NCI-H526 treated with DMSO at 0.1 percent for 48 hours (cell line): ENCODE measurements at regions not wholly inside any gene's neighbourhood (a gene's known extent, or its start where the extent isn't known, plus 50 kb on each side); places are given as distances from the start of the nearest gene placed in this dataset.

Experiments used
- DNase-seq: peaks from one replicate; lab custom pipeline; 2025; lab: John Stamatoyannopoulos, UW

DNA sequence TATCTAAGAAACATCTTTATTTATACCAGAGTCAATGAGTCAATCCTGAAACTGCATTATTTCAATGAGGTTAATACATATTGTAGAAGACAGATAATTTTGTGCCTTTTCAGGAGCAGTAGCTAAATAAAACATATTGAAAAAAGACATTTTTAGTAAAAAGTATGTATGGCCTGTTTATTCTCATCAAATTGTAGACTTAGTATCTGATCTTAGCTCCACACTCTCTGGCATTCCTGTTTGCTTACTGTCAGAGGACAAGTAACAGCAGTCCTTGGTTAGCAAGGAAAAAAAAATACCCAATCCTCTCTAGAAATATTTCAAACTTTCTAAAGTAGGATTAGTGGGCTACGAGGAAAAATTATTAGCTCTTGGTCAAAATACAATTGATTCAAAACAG, 50.5 kb upstream of the GUCY1A1 start:
- no peak for DNase-seq

DNA sequence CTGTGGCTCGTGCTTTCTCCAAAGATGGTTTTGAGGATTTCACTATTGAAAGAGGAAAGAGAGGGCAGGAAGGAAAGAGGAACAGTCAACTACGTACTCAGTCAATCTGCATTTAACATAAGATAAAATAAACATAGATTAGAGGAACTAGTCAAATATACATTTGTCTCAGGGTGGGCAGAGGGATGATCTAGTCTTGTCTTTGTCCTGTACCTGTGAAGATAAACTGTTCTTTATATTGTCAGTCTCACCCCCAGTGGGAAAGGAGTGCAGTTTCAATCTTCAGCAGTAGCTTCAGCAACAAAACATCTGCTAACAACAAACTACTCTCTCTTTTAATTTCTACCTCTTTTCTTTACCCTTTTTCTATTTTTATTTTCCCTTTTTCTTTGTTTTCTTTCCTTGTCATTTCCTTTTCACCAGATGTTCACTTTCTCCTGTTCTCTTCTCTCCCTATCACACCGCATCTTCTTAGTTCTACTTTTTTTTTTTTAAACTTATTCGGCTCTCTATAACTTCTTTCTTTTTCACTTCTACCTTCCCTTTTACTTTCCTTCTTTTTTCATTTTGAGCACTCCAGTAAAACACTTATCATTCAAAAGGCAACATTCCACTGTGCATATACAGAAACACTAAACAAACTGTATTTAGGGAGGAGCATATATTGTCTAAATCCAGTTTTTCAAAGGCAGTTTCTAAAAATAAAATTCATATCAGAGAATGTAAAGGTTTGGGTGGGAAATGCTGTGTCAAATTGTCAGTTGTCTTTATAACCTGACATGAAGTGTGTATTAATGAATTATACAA, 51.4 kb upstream of the GUCY1A1 start:
- DNase-seq = no peak

DNA sequence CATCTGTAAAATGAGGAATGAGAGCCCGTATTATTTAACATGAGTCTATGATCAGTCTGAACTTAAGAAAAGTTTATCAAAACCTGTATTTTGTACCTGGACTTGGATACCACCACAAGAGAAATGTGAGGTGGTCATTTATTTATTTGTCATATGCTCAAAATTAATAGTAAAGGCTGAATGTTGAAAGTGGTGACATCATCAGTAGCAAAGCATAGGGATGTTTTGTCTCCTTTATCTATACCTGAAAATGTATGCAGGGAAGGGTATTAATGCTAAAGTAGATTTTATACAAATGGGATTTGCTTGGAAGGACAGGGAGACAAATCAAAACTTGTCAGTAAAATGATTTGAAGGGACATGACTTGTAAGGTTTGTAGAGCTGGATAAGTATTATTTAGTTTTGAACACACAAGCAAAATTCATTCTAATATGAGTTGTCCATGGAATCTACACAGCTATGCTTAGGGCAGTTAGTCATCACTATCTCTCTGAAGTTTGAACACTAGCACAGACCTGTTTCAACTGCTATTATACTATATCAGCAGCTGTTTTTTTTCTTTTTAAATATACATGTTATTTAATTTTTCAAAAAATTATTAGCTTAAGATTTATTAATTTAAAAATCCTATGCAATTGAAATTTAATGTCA, 52.4 kb upstream of the GUCY1A1 start:
- no peak for DNase-seq

DNA sequence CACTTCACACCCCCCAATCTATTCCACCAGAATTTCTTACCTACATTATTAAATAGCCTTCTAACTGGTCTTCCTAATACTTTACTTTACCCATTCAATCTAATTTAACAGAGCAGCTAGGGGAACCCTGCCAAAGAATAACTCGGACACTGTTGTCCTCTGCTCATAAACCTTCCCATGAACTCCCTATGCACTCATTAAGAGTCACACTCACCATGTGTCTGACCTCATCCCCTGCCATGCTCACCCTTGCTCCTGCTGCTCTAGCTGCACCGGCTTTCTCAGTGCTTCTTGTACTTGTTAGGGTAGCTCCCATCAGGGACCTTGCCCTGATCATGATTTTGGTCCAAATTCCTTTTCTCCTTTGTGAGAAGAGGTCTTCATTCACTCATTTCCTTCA, 54.6 kb upstream of the GUCY1A1 start:
- no peak for DNase-seq

DNA sequence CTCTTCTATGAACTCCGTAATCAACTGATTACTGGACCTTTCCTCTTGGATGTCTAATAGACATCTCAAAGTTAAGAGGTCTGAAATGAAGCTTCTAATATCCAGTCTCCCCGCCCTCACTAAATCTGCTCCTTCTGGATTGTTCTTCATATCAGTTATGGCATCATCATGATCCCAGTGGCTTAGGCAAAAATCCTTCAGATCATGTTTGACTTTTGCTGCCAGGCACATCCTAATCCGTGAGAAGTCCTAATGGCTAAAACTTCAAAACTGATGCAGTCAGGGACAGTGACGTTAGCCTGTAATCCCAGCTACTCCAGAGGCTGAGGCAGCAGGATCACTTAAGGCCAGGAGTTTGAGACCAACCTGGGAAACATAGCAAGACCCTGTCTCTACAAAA, 55.1 kb upstream of the GUCY1A1 start:
- no peak for DNase-seq

DNA sequence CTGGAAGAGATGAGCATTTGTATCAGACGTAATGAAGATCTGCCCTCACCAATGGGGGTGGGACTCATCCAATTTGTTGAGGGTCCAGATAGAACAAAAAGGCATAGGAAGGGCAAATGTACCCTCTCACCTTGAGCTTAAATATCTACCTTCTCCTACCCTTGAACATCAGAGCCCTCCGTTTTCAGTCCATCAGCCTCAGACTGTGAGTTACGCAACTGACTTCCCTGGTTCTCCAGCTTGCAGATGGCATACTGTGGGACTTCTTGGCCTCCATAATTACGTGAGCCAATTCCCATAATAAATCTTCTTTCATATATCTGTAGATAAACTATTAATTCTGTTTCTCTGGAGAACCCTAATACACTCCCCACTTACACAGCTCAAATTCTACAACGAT, 56.5 kb upstream of the GUCY1A1 start:
- no peak for DNase-seq

DNA sequence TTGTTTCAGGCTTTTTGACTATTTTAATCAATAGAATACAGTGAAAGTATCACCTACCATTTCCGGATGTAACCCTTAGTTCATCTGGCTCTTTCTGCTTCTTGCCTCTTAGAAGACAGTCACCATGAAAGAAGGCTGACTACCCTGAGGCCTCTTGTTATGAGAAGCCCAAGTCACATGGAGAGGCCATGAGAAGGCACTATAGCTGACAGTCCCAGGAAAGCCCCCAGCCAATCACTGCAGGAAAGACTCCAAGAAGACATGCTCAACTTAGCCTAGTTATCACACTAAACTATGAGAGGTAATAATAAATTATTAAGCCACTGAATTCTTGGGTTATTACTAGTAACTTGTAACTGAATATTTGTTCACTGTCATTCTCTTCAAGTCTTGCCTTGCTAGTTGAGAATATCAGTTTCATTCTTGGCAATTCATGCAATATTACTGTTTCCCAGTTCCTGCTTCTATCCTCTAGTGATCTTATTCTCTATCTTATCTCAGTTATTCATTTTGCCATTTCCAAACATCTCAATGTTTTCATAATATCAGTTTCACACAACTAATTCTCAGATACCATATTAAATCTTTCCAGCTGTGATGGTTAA, 57.1 kb upstream of the GUCY1A1 start:
- DNase-seq = no peak

DNA sequence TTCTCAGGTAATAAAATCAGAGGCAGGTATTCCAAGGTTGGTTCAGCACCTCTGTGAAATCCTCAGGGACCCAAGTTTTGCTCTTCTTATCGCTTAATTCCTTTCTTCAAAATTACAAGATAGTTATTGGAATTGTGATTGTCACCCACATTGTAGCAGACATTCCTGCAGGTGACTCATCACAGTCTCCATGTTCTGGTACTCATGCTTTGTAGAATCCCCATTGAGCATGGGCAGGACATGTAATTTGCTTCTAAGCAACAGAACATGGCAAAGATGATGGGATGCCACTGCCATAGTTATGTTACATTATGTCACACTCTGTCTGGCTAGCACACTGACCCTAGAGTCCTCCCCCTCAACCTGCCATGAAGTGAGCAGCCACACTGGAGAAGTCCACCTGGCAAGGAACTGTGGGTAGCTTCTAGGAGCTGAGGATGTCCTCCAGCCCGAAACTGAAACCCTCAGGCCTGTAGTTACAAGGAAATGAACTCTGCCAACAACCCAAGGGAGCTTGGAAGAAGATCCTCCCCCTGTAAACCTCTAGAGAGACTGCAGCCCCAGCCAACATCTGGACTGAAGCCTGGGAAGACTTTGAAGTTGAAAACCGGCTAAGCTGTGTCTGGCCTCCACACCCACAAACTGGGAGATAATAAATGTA, 58.3 kb upstream of the GUCY1A1 start:
- no peak for DNase-seq

DNA sequence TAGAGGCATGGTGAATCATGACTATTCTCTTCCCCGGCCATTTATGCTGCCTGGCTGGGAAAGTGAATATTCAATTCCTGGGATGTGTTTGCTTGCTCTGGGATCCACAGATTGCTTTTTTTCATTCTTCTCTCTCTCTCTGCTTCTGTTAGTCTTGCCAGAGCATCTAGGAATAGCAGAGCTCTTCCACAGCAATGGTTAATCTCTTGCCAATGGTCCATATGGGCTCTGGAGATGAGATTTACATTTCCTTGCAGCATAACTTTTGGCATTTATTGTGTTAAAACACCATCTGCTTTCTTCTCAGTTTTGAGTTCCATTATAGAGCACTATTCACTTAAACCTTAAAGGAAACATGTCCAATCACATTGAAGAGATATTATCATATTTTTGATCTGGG, 59.2 kb upstream of the GUCY1A1 start:
- DNase-seq = no peak

DNA sequence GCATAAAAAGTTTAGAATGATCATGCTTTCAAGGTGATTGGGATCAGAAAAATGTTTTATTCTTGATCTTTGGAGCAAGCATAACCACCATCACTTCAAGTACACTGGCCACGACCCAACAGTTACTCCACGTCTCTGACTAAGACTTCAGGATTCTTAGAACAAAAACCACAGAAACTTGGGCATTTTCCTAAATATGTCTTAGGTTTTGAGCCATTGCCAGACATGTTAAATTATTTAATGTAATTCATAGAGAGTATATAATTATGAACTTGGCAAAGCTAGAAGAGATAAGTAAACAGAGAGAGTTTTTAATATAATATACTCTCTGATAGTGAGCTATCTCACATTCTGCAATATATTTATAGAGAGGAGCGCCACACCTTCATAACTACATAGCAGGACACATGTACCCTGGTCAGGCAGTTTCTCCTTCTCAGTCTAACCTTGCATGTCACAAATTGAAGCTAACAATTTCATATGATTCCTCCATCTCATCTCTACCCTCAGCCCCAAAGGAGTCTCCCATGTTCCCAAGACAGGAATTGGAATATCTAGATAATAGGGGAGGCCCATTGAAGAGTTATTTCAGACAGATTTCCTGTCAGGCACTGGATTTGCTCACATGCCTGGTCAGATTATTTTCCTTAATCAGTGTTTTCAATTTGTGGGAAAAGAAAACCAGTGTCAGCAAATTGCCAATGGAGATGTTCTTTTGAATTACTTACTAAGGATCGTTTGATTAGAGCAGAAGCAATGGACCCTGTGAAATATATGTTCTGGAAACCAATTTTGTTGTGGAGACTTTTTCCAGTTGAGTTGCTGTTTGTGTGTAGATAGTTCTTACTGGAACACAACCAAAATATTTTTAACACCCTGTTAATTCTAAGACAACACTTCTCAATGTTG, 61.7 kb upstream of the GUCY1A1 start:
- no peak for DNase-seq

DNA sequence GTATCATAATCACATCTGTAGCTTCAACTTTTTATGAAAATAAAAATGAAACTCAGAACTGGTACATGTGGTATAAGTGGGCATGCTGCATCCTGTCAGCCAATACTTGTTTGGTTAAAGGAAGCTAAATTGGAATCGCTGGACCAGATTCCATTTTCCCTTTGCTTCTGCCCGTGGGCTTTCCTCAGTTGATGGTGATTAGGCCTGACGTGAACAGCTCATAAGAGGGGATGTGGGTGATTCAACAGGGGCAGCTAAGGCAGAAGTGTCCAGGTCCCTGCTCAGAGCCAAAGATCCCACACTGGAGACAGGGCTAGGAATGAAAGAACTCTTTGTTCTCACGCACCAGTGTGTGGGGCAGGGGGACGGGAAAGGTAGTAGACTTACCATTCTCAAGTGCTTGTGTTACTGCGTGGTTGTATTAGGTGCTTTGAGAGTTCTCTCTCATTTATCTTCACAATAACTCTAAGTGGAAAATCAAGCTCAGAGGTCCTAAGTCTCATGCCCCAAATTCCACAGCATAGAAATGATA, 63.2 kb upstream of the GUCY1A1 start:
- no peak for DNase-seq

DNA sequence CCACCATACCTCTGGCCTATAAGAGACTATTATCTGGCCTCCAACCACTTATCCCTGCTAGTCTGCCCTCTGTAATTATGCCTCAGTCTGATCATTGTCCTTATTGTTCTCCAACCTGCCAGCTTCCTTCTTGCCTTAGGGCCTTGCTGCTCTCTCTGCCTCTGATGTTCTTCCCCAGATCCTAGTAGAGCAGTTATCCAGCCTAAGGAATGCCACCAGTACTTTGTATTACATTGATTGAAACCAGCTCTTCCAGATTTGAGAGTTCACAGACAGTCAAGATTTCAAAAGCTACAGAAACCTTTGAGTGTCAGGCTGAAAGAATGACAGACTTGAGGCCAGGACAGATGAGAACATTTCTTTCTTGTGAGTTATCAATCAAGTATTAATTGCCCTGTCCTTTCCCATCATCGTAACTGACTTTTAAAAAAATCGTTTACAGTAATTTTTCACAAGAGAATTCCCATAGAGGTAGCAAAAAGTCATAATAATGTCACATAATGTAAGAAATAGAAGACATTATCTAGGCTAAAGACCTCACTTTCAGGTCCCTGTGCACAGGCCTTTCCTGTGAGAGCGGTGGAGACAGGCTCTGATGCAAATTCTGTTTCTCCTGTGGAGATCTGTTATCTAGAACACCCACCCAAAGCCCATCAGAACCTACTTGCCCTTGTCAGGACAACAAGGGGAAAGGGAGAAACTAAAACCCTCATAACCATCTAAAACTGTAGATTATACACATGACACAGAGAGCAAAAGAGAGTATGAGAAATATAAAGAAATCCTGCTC, 64.1 kb upstream of the GUCY1A1 start:
- no peak for DNase-seq

DNA sequence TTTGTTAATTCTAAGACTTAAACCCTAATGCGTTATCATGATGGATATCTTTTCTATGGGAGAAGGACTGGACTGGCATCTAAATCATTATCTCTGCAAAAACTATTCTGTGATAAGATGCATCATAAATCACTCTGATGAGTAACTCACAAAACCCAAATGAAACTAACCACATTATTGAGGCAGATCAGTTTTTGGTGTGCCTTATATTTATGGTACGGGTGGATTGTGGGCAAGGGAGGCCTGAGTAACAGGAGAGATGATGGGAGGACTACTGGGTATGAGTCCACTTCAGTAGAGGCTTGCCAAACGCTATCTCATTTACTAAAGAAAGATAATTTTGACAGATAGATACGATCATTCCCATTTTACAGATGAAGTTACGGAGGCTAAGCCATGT, 66.4 kb upstream of the GUCY1A1 start:
- DNase-seq = no peak

DNA sequence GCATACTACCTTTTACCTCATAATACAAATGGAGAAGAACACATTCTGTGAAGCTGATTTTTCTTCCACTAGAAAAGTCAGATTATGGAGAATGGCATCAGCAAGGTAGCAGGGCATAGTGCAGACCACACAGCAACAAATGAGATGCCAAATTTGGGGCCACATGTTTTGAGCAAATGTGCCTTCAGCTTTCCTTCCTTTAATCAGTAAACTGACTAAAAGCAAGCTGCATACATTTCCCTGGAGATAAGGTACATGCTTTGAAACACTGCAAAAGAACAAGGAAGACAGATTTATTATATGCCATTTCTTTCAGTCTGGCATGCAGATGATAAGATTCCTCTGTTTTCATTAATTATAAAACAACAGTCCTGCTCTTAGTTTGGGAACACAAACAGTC, 67.1 kb upstream of the GUCY1A1 start:
- DNase-seq = no peak

DNA sequence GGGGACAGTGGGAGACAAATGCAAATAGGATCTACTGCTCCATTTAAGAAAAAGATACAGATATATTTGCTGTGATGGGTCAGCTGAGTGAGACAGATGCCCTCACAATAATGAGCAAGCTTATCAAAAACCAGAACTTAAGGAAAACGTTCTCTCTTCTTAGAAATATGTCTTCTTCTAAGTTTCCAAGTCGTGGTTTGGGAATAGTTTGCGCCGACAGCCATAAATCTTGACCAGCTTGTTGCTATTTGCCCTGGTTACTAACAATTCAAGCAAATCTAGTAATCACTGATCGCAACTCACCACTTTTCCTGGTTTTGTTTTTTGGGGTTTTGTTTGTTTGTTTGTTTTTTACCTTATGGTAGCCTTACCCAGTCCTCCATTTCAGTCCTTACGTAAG, 67.6 kb upstream of the GUCY1A1 start:
- no peak for DNase-seq

DNA sequence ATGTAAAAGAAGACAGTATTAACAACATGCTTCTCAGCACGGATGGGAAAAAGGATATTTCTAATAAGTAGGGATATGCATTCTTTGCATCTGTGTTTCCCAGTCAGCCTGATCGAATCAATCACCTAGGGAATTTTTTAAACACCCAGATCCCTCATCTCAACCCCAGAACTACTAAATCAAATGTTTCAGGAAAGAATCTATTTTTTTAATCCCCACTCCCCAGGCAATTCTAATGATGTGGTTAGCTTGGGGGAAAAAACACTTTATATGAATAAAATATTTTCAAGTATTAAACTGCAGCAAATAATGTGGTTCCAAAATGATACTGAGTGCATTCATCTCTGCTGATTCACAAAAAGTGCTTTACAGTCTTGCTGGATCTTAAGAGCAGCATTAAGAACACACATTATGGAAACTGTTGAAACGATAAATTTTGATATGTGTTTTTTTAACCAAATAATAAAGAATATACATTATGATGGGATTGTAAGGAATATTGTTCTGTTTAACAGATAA, 68.7 kb upstream of the GUCY1A1 start:
- no peak for DNase-seq

DNA sequence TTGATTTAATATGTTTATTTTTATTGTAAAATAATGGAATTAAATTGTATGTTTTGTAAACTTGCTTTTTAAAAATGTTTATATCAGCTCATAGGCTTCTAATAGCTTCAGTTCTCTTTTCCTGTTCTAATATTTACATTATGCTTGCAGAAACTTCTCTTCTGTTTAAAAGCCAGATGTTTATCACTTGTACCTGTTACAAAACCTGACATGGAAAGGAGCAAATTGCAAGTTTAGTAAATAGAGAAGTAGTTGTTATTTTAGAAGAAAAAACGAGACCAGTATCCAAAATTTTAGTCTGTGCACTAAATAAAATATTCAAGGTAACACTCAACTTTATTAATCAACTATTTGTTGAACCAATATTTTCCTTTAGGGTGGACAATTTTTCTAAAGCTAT, 69.4 kb upstream of the GUCY1A1 start:
- no peak for DNase-seq

DNA sequence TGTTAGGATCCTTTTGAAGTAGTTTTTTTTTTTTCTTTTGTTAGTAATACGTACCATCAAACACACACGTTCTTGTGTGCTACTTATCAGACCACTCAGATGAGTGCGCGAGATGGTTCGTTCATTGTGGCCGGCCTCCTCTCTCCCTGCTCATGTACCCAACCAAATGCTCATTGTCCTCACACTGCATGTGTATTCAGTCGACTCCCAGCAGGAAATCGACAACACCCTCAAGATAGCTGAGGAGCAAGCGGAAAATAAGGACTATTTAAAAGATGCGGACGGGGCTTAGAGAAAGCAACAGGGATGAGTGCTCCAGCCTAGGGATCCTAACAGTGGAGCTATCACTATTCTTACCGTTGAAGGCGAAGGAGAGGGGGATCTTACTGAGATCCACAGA, 72.9 kb upstream of the GUCY1A1 start:
- no peak for DNase-seq

DNA sequence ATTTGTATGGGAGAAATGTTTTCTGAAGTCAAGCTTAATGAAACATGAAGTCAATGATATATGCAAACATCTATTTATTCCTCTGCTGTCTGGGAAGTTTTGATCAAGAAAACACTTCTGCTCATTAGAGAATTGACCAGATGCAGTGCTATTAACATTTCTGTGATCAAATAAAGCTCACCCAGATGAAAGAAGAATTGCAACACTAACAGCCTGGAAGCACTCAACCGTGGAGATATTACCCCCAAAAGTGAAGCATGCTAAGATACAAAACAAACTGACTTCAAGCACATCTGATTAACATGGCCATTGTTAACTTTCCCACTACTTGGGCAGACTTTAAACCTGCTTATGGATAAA, 73.7 kb upstream of the GUCY1A1 start:
- no peak for DNase-seq

DNA sequence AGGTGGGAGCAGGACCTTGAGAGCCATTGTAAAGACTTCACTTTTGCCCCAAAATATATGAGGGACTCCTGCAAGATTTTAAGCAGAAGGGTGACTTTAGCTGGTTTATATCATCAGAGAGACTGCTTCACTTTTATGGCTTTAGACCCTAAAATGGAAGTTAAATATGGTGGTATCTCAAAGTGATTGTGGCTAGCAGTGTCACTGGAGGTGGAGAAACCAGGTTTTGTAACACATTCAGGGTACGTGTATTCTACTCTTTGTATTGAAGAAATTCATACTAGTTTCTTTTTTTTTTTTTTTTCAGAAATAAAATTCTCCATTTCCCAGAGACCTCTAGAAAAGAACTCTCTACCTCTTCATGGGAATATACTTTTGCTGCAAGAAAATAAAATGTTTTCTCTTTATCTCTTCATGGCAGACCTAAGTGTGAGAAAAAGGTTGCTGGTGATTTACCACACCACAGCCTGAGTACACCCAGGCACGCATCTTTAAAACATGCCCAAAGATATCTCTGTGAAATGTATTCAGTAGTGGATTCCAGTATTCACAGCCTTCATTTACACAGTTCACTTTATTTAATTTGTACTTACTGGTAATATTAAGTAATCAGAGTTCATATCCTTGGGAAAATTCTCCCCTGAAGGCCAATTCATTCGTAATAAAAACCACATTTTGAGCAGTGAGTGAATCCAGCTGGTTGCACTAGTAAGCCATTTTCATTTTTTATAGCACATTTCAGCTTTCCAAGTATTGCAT, 74.3 kb upstream of the GUCY1A1 start:
- DNase-seq = no peak
